Natural killer cell (primary cell): ENCODE measurements at regions not wholly inside any gene's neighbourhood (a gene's known extent, or its start where the extent isn't known, plus 50 kb on each side); places are given as distances from the start of the nearest gene placed in this dataset.

Source experiments
- ATAC-seq, 3 donors: fragments of 150-1000 bp in 2 of 3; fragments of 200-7000 bp in 1 of 3; cut with Tn5 transposase; 1 replicate in 1 of 3; 2 replicates in 2 of 3; pipeline ENCODE4 v1.10.0; 2021; ENCODE audit warnings: mild to moderate bottlenecking in 2 of 3, moderate library complexity in 2 of 3
- DNase-seq, 2 donors: peaks; one replicate each; pipeline versions ENCODE4 v3.0.0 to v3.0.0-alpha.2; 2013 to 2021; ENCODE audit warnings: mixed read lengths in 1 of 2
- H3K27ac ChIP-seq: one replicate; pipeline ENCODE4 v1.5.1; 2013; ENCODE audit warnings: mild to moderate bottlenecking, low read length
- H3K27me3 ChIP-seq: one replicate; pipeline ENCODE4 v1.6.1; 2013; ENCODE audit warnings: low read length; ENCODE audit not compliant: control insufficient read depth, insufficient read depth
- H3K36me3 ChIP-seq: one replicate; pipeline ENCODE4 v1.6.1; 2013; ENCODE audit warnings: low read length; ENCODE audit not compliant: control insufficient read depth, insufficient read depth
- H3K4me1 ChIP-seq: one replicate; pipeline ENCODE4 v1.6.1; 2013; ENCODE audit warnings: low read length; ENCODE audit not compliant: control insufficient read depth, insufficient read depth
- H3K4me3 ChIP-seq: one replicate; pipeline ENCODE4 v1.5.1; 2013; ENCODE audit warnings: low read length
- H3K9me3 ChIP-seq: one replicate; pipeline ENCODE4 v1.6.1; 2013; ENCODE audit warnings: low read length; ENCODE audit not compliant: control insufficient read depth, insufficient read depth
- H3K27ac Mint-ChIP-seq, 2 donors: one replicate each; pipeline ENCODE4 v1.8.0; 2022; ENCODE audit warnings: mild to moderate bottlenecking in 2 of 2, mixed read lengths in 2 of 2, moderate library complexity in 1 of 2
- H3K27me3 Mint-ChIP-seq, 2 donors: one replicate each; pipeline ENCODE4 v1.8.0; 2022; ENCODE audit warnings: low read depth in 2 of 2, mixed read lengths in 2 of 2
- H3K36me3 Mint-ChIP-seq: one replicate; pipeline ENCODE4 v1.8.0; 2022; ENCODE audit warnings: mixed read lengths
- H3K4me1 Mint-ChIP-seq, 2 donors: one replicate each; pipeline ENCODE4 v1.8.0; 2022; ENCODE audit warnings: mixed read lengths in 2 of 2
- H3K4me3 Mint-ChIP-seq: one replicate; pipeline ENCODE4 v1.8.0; 2022; ENCODE audit warnings: mild to moderate bottlenecking, moderate library complexity, mixed read lengths
- H3K9me3 Mint-ChIP-seq, 2 donors: one replicate each; pipeline ENCODE4 v1.8.0; 2022; ENCODE audit warnings: mixed read lengths in 2 of 2
- CTCF ChIP-seq: fragments of 200-600 bp; IDR thresholded peaks from one replicate; pipeline ENCODE4 v1.8.0; 2022; ENCODE audit warnings: antibody characterized with exemption
- WGBS: methylation state at CpG from one replicate; pipeline ENCODE4 v1.1.7; 2013; ENCODE audit warnings: missing lambda C conversion rate; ENCODE audit not compliant: insufficient coverage; 5-methylcytosine and 5-hydroxymethylcytosine counted together
- intact Hi-C: fragments of 100-400 bp; cut with micrococcal nuclease; formaldehyde crosslinking; loops from one replicate; pipeline ENCODE4 v1.14.2; 2022

GRCh38 chr10:61076572-61077114 is 132.7 kb upstream of the RHOBTB1 start:
- DNase-seq (no peak), ATAC-seq (no peak)
- Histone ChIP-seq H3K9me3 (no peaks in the 10 kb centered on the region), H3K27me3 (no peaks in the 10 kb centered on the region), H3K36me3 (no peaks in the 10 kb centered on the region), H3K27ac (no peak overlapping the region), H3K4me1 (no peaks in the 10 kb centered on the region), H3K4me3 (no peak overlapping the region)
- no peaks in the 10 kb centered on the region for H3K9me3 Mint-ChIP-seq
- H3K27me3 Mint-ChIP-seq, result peaks cover 0 to 6% of the 10 kb centered on the region in 2 donors
- no peak overlapping the region for H3K27ac Mint-ChIP-seq
- TF ChIP-seq CTCF, result no peak
- WGBS, result 67% methylated on average over 1 of the region's 1 CpG
- H3K36me3 Mint-ChIP-seq, result no peaks in the 10 kb centered on the region
- intact Hi-C loops, result no loop called here
- H3K4me1 Mint-ChIP-seq, result no peaks in the 10 kb centered on the region
- H3K4me3 Mint-ChIP-seq, result no peak overlapping the region

DNA sequence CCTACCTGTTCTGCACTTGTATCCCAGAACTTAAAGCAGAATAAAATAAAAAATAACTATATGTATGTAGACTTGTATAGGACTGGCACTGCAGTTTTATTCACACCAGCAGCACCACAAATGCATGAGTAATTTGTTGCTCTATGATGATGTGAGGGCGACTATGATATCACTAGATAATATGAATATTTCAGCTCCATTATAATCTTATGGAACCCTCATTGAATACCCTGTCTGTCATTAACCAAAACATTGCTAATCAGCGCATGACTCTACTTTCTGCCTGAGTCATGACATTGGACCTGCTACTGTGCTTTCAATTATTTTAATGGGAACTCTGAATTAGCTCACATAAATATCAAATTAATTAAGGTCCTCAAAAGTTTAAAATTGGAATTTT is 129.4 kb upstream of the RHOBTB1 start:
- no peaks in the 10 kb centered on the region for H3K9me3 ChIP-seq
- H3K4me3 ChIP-seq, result no peak overlapping the region
- intact Hi-C loops, result no loop called here
- no peak overlapping the region for H3K27ac ChIP-seq
- no peaks in the 10 kb centered on the region for H3K36me3 ChIP-seq
- no peak for TF ChIP-seq CTCF
- WGBS, result 91% methylated on average over 1 of the region's 2 CpGs
- Mint-ChIP-seq H3K4me3 (no peak overlapping the region), H3K9me3 (no peaks in the 10 kb centered on the region), H3K4me1 (no peaks in the 10 kb centered on the region), H3K36me3 (no peaks in the 10 kb centered on the region), H3K27me3 (peaks cover 0 to 5% of the 10 kb centered on the region in 2 donors), H3K27ac (no peak overlapping the region)
- no peaks in the 10 kb centered on the region for H3K4me1 ChIP-seq
- no peaks in the 10 kb centered on the region for H3K27me3 ChIP-seq
- ATAC-seq (no peak), DNase-seq (no peak)

GRCh38 chr10:61071580-61071979 is 127.6 kb upstream of the RHOBTB1 start:
- Mint-ChIP-seq H3K4me1 (no peaks in the 10 kb centered on the region), H3K4me3 (no peak overlapping the region), H3K9me3 (no peaks in the 10 kb centered on the region), H3K27ac (no peak overlapping the region), H3K27me3 (no peaks in the 10 kb centered on the region), H3K36me3 (no peaks in the 10 kb centered on the region)
- intact Hi-C loops, result no loop called here
- no peak for TF ChIP-seq CTCF
- no peak for DNase-seq
- Histone ChIP-seq H3K36me3 (no peaks in the 10 kb centered on the region), H3K9me3 (no peaks in the 10 kb centered on the region), H3K4me1 (no peaks in the 10 kb centered on the region), H3K27ac (no peak overlapping the region), H3K27me3 (no peaks in the 10 kb centered on the region), H3K4me3 (no peak overlapping the region)
- WGBS, result 85% methylated on average over 2 of the region's 3 CpGs
- no peak for ATAC-seq

DNA sequence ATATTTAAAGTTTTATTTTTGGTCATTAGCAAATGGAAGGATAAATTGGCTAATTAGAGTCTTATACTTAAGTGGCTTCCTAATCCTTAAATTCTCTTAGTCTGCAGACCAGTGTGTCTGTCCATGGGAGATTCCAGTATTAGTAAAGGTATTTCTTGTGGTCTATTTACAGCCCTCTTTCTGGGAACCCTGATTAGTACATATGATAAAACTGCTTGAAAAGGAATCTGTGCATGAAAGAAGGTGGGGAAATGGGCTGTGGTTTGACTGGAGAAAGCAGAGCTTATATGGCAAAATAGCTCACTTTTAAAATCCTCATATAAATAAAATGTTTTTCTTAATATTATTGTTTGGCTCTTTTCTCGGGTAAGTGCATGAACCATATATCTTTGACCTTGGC is 124.5 kb upstream of the RHOBTB1 start:
- Histone ChIP-seq H3K36me3 (no peaks in the 10 kb centered on the region), H3K4me1 (no peaks in the 10 kb centered on the region), H3K4me3 (no peak overlapping the region), H3K27me3 (no peaks in the 10 kb centered on the region), H3K9me3 (no peaks in the 10 kb centered on the region), H3K27ac (no peak overlapping the region)
- no peak overlapping the region for H3K4me3 Mint-ChIP-seq
- DNase-seq, result no peak
- intact Hi-C loops, result no loop called here
- ATAC-seq, result no peak
- H3K27me3 Mint-ChIP-seq, result no peaks in the 10 kb centered on the region
- no peaks in the 10 kb centered on the region for H3K4me1 Mint-ChIP-seq
- no peak overlapping the region for H3K27ac Mint-ChIP-seq
- no peaks in the 10 kb centered on the region for H3K36me3 Mint-ChIP-seq
- no peaks in the 10 kb centered on the region for H3K9me3 Mint-ChIP-seq
- no peak for TF ChIP-seq CTCF
- 83% methylated on average over 1 of the region's 1 CpG for WGBS
